Neutrophil (primary cell): ENCODE measurements at regions not wholly inside any gene's neighbourhood (a gene's known extent, or its start where the extent isn't known, plus 50 kb on each side); places are given as distances from the start of the nearest gene placed in this dataset.
"Not testable (repeated sequence)": the region's sequence is repeated elsewhere in the genome, so short reads cannot be mapped to it uniquely, and the experiment has no call there.

Experiments used
- H3K27ac ChIP-seq: fragments of 200-600 bp; sonication (generic); 2 replicates; pipeline ENCODE4 v1.5.1; 2016; ENCODE audit warnings: mild to moderate bottlenecking, moderate library complexity
- H3K27me3 ChIP-seq: fragments of 200-600 bp; sonication (generic); 2 replicates; pipeline ENCODE4 v1.6.0; 2016; ENCODE audit warnings: mild to moderate bottlenecking
- H3K36me3 ChIP-seq: fragments of 200-600 bp; sonication (generic); 2 replicates; pipeline ENCODE4 v1.5.1; 2017
- H3K4me1 ChIP-seq, 2 experiments: fragments of 200-600 bp in 1 of 2; sonication (generic) in 1 of 2; 1 replicate in 1 of 2; 2 replicates in 1 of 2; pipeline versions ENCODE4 v1.5.1 to v1.6.1; 2013 to 2016; ENCODE audit warnings: low read depth in 1 of 2, low read length in 1 of 2, mild to moderate bottlenecking in 1 of 2, moderate library complexity in 1 of 2; ENCODE audit not compliant: control insufficient read depth in 1 of 2, insufficient read depth in 1 of 2
- H3K4me3 ChIP-seq, 2 experiments: fragments of 200-600 bp in 1 of 2; sonication (generic) in 1 of 2; 1 replicate in 1 of 2; 2 replicates in 1 of 2; pipeline ENCODE4 v1.5.1; 2013 to 2016; ENCODE audit warnings: low read depth in 1 of 2, low read length in 1 of 2, mild to moderate bottlenecking in 1 of 2, moderate library complexity in 1 of 2
- H3K9me3 ChIP-seq: fragments of 200-600 bp; sonication (generic); 2 replicates; pipeline ENCODE4 v1.5.1; 2016
- TF ChIP-seq, protein P1 (sequence below): fragments of 200-600 bp; sonication (generic); IDR thresholded peaks from 2 replicates; pipeline ENCODE4 v1.5.1; 2016; ENCODE audit warnings: antibody characterized with exemption

DNA sequence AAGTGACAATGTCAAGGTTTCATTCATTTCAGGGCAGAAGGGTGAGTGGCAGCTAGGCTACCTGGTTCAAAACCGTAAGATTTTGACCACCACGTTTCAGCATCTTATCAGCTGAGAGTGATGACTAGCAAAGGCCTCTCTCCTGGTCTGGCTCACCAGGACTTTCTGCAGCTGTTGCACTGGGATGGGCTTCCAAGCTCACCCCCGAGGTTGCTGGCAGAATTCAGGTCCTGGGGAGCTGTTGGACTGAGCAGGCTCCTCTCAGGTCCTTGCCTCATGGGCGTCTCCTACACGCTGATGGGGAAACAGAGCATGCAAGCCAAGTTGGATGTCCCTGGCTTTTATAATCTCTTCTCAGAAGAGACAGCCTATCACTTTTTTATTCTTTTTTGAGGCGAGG is 88.8 kb upstream of the RNU6-1 start:
- no peak overlapping the region for H3K27ac ChIP-seq
- no peaks in the 10 kb centered on the region for H3K9me3 ChIP-seq
- H3K36me3 ChIP-seq: no peaks in the 10 kb centered on the region
- no peaks in the 10 kb centered on the region for H3K27me3 ChIP-seq
- H3K4me3 ChIP-seq: no peak overlapping the region
- no peaks in the 10 kb centered on the region for H3K4me1 ChIP-seq
- TF ChIP-seq, protein P1, sequence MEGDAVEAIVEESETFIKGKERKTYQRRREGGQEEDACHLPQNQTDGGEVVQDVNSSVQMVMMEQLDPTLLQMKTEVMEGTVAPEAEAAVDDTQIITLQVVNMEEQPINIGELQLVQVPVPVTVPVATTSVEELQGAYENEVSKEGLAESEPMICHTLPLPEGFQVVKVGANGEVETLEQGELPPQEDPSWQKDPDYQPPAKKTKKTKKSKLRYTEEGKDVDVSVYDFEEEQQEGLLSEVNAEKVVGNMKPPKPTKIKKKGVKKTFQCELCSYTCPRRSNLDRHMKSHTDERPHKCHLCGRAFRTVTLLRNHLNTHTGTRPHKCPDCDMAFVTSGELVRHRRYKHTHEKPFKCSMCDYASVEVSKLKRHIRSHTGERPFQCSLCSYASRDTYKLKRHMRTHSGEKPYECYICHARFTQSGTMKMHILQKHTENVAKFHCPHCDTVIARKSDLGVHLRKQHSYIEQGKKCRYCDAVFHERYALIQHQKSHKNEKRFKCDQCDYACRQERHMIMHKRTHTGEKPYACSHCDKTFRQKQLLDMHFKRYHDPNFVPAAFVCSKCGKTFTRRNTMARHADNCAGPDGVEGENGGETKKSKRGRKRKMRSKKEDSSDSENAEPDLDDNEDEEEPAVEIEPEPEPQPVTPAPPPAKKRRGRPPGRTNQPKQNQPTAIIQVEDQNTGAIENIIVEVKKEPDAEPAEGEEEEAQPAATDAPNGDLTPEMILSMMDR: no peak

DNA sequence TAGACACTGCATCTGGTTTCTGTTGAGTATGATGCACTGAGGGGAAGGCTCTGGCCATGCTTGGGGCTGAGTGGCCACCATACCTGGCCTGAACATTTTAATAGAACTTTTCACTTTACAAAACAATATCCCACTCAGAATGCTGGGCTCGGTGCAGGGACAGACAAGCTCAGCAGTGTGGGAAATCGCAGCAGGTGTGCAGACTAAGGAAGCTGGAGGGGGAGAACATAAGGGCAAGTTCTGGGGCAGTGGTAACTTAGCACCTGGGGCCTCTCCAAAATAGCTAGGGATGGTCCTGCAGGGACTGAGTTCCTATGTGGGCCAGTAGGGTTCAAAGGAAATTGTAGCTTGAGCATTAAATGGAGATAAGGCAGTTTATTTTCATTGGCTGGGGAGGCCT is 90.9 kb upstream of the RNU6-1 start:
- TF ChIP-seq, protein P1: no peak
- Histone ChIP-seq H3K4me3 (no peak overlapping the region), H3K27ac (no peak overlapping the region), H3K27me3 (no peaks in the 10 kb centered on the region), H3K4me1 (no peaks in the 10 kb centered on the region), H3K9me3 (no peaks in the 10 kb centered on the region), H3K36me3 (no peaks in the 10 kb centered on the region)

DNA sequence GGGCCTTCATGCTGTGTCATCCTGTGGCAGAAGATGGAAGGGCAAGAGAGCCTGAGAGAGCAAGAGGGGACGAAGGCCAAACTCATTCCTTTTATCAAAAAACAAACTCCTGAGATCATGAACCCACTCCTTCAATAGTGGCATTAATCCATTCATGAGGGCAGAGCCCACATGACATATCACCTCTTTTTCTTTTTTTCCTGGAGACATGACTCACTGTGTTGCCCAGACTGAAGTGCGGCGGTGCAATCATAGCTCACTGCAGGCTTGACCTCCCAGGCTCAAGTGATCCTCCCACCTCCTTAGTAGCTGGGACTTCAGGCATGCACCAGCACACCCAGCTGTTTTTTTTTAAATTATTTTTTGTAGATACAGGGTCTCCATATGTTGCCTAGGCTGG is 92.0 kb upstream of the RNU6-1 start:
- H3K36me3 ChIP-seq: no peaks in the 10 kb centered on the region
- H3K9me3 ChIP-seq: no peaks in the 10 kb centered on the region
- H3K27me3 ChIP-seq: no peaks in the 10 kb centered on the region
- no peaks in the 10 kb centered on the region for H3K4me1 ChIP-seq
- H3K4me3 ChIP-seq: no peak overlapping the region
- H3K27ac ChIP-seq: no peak overlapping the region
- TF ChIP-seq, protein P1: no peak

DNA sequence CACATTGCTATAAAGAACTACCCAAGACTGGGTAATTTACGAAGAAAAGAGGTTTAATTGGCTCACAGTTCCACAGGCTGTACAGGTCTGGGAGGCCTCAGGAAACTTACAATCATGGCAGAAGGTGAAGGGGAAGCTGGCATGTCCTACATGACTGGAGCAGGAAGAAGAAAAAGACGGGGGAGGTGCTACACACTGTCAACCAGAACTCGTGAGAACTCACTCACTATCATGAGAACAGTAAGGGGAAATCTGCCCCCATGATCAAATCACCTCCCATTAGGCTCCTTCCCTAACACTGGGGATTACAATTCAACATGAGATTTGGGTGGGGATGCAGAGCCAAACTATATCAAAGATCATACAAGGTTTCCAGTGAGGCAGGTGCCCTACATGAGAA is 94.3 kb upstream of the RNU6-1 start:
- not testable (repeated sequence) for H3K27me3 ChIP-seq, H3K4me1 ChIP-seq, H3K9me3 ChIP-seq, H3K36me3 ChIP-seq, H3K27ac ChIP-seq, H3K4me3 ChIP-seq

DNA sequence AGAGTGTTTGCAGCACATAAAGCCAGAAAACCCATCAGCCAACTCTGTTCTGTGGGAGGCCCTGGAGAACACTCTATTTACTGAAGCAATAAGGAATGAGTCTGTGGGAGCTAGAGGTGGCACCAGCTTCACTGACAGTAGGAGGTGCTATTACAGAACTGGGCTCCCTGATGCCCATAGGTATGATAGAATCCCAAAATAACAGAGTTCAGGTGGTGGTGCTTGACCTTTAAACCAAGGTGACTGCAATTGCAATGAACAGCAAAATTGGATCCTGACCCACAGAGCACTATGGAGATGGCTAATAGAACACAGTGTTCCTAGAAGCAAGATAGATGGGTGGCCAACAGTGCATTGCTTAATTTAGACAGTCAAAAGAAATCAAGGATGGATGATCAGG is 95.4 kb upstream of the RNU6-1 start:
- TF ChIP-seq, protein P1: no peak
- no peaks in the 10 kb centered on the region for H3K27me3 ChIP-seq
- no peak overlapping the region for H3K27ac ChIP-seq

DNA sequence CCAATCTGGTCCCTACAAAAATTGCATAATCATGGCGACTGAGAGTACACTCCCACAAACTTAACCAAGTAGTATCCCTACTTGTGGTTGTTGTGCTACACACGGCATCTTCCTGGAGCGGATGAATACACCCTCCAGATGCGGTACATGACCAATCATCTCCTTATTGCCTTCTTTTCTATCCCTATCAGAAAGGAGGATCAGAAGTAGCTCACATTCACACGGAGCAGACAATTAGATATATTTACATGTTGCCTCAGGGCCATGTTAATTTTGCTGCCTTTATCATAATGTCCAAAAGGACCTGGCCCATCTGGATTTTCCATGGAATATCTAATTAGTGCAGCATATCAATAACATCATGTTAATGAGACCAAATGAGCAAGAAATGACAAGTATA is 96.4 kb upstream of the RNU6-1 start:
- Histone ChIP-seq H3K4me3 (no peak overlapping the region), H3K36me3 (no peaks in the 10 kb centered on the region), H3K27ac (no peak overlapping the region), H3K9me3 (no peaks in the 10 kb centered on the region), H3K4me1 (no peaks in the 10 kb centered on the region), H3K27me3 (no peaks in the 10 kb centered on the region)
- TF ChIP-seq, protein P1: no peak

More for the DNA sequence above, 95.4 kb upstream of the RNU6-1 start:
- H3K4me3 ChIP-seq: no peak overlapping the region
- H3K9me3 ChIP-seq: no peaks in the 10 kb centered on the region
- H3K4me1 ChIP-seq: no peaks in the 10 kb centered on the region
- H3K36me3 ChIP-seq: no peaks in the 10 kb centered on the region
